ENCODE measurements at regions not wholly inside any gene's neighbourhood (a gene's known extent, or its start where the extent isn't known, plus 50 kb on each side); places are given as distances from the start of the nearest gene placed in this dataset.

GRCh38 chr11:112784323-112785073 is 176.7 kb upstream of the NCAM1 start:
- no peaks in the 10 kb centered on the region for H3K79me2 ChIP-seq (ENCODE audit: insufficient read depth, low read length)
- no peak overlapping the region for H3K4me3 ChIP-seq (replicated peaks in 1 of 2; ENCODE audit: low read depth in 1 of 2, low read length in 2 of 2)
- no peak overlapping the region for H2AFZ ChIP-seq (ENCODE audit: low read depth, low read length, poor library complexity, severe bottlenecking)
- ChIA-PET RAD21 (ENCODE audit: low non-redundant PET in 1 of 2, low total read pairs in 2 of 2, uncharacterized antibody in 2 of 2, unreplicated experiment in 2 of 2) (no interaction called here), POLR2A (no interaction called here), CTCF (interaction anchor here (0.7 to 4.4 kb wide), 3 partner anchors 11 to 505 kb away, joined by 4 to 18 read pairs (median 14); no protein-coding TSS in a partner anchor)
- no peaks in the 10 kb centered on the region for H3K9me2 ChIP-seq (ENCODE audit: insufficient read depth)
- ATAC-seq, result no peak; the same call in 1 of the 2 replicates
- H3K9ac ChIP-seq (ENCODE audit: low read length), result no peak overlapping the region
- H3K27me3 ChIP-seq (ENCODE audit: insufficient read depth, low read length), result peaks cover 27% of the 10 kb centered on the region
- no TSS peak for BruUV-seq (replicated peaks)
- H3K9me3 ChIP-seq (ENCODE audit: control insufficient read depth in 1 of 2, insufficient read depth in 1 of 2, low read depth in 1 of 2, low read length in 2 of 2), result no peaks in the 10 kb centered on the region
- no peaks in the 10 kb centered on the region for H3K36me3 ChIP-seq (ENCODE audit: control insufficient read depth in 1 of 2, insufficient read depth in 2 of 2, low read length in 2 of 2)
- no peak overlapping the region for H3K27ac ChIP-seq (ENCODE audit: low read depth, low read length)
- DNase-seq (ENCODE audit: low read depth, low spot score), result no peak
- H3K4me2 ChIP-seq (ENCODE audit: low read length), result no peak overlapping the region
- TF ChIP-seq ATF3 (IDR thresholded peaks at IDR 0.05), result no peak
- TF ChIP-seq ZFX (IDR thresholded peaks at IDR 0.05), result no peak
- no peak for TF ChIP-seq EGR1 (IDR thresholded peaks at IDR 0.05; ENCODE audit: low read depth)
- TF ChIP-seq TCF7L2 (IDR thresholded peaks at IDR 0.05; ENCODE audit: borderline replicate concordance, extremely low read depth, insufficient read depth, insufficient read length), result no peak
- no peak for TF ChIP-seq CEBPB (IDR thresholded peaks at IDR 0.05; ENCODE audit: low read depth)
- no peak for TF ChIP-seq SP1 (IDR thresholded peaks at IDR 0.05; ENCODE audit: low read depth)
- intact Hi-C loops (cut with micrococcal nuclease), result no loop called here
- H3K4me1 ChIP-seq (ENCODE audit: control insufficient read depth in 1 of 2, insufficient read depth in 2 of 2, low read length in 2 of 2), result peaks cover 9% of the 10 kb centered on the region in 2 experiments
- H4K20me1 ChIP-seq (ENCODE audit: insufficient read depth), result no peaks in the 10 kb centered on the region

- BruUV-seq (replicated peaks), result no TSS peak
- no peaks in the 10 kb centered on the region for H4K20me1 ChIP-seq (ENCODE audit: insufficient read depth)
- H3K79me2 ChIP-seq (ENCODE audit: insufficient read depth, low read length), result no peaks in the 10 kb centered on the region
- no peak overlapping the region for H2AFZ ChIP-seq (ENCODE audit: low read depth, low read length, poor library complexity, severe bottlenecking)
- peaks cover 22% of the 10 kb centered on the region; the same call in 1 of the 2 replicates for H3K27me3 ChIP-seq (ENCODE audit: insufficient read depth, low read length)
- no peak overlapping the region for H3K4me2 ChIP-seq (ENCODE audit: low read length)
- CTCF ChIA-PET, result interaction anchor here (2.0 kb wide), 1 partner anchor 10 kb away, joined by 14 read pairs; no protein-coding TSS in a partner anchor
- no peaks in the 10 kb centered on the region for H3K9me2 ChIP-seq (ENCODE audit: insufficient read depth)
- H3K9me3 ChIP-seq (ENCODE audit: control insufficient read depth in 1 of 2, insufficient read depth in 1 of 2, low read depth in 1 of 2, low read length in 2 of 2), result no peaks in the 10 kb centered on the region
- H3K4me1 ChIP-seq (ENCODE audit: control insufficient read depth in 1 of 2, insufficient read depth in 2 of 2, low read length in 2 of 2), result peaks cover 9% of the 10 kb centered on the region in 2 experiments
- ATAC-seq, result no peak
- H3K36me3 ChIP-seq (ENCODE audit: control insufficient read depth in 1 of 2, insufficient read depth in 2 of 2, low read length in 2 of 2), result no peaks in the 10 kb centered on the region
- POLR2A ChIA-PET, result no interaction called here
- H3K4me3 ChIP-seq (replicated peaks in 1 of 2; ENCODE audit: low read depth in 1 of 2, low read length in 2 of 2), result no peak overlapping the region
- intact Hi-C loops (cut with micrococcal nuclease), result no loop called here
- H3K9ac ChIP-seq (ENCODE audit: low read length), result no peak overlapping the region
- no peak overlapping the region for H3K27ac ChIP-seq (ENCODE audit: low read depth, low read length)
- no peak for DNase-seq (ENCODE audit: low read depth, low spot score)
- RAD21 ChIA-PET (ENCODE audit: low non-redundant PET in 1 of 2, low total read pairs in 2 of 2, uncharacterized antibody in 2 of 2, unreplicated experiment in 2 of 2), result no interaction called here
- TF ChIP-seq YY1 (IDR thresholded peaks at IDR 0.05; ENCODE audit: extremely low read depth, insufficient replicate concordance, low read depth, low read length) (no peak), ATF3 (IDR thresholded peaks at IDR 0.05) (no peak), POLR2A (IDR thresholded peaks at IDR 0.05; ENCODE audit: borderline replicate concordance, extremely low read depth, insufficient read depth, insufficient read length) (no peak), EGR1 (IDR thresholded peaks at IDR 0.05; ENCODE audit: low read depth) (no peak), POLR2AphosphoS5 (IDR thresholded peaks at IDR 0.05; ENCODE audit: low read depth, low read length) (no peak), EZH2 (IDR thresholded peaks at IDR 0.05) (no peak), ZNF274 (IDR thresholded peaks at IDR 0.05; ENCODE audit: low read depth, low read length) (no peak), FOSL1 (IDR thresholded peaks at IDR 0.05; ENCODE audit: low read depth) (no peak), ZBTB33 (IDR thresholded peaks at IDR 0.05; ENCODE audit: extremely low read depth, insufficient replicate concordance, low read length) (no peak), EZH2phosphoT487 (IDR thresholded peaks at IDR 0.05; ENCODE audit: borderline replicate concordance) (no peak), JUND (IDR thresholded peaks at IDR 0.05) (no peak)
Observed at GRCh38 chr11:112785149-112785548, 176.1 kb upstream of the NCAM1 start.

Data from HCT116 (cell line).